ENCODE measurements at regions not wholly inside any gene's neighbourhood (a gene's known extent, or its start where the extent isn't known, plus 50 kb on each side); places are given as distances from the start of the nearest gene placed in this dataset.
"Not testable (repeated sequence)": the region's sequence is repeated elsewhere in the genome, so short reads cannot be mapped to it uniquely, and the experiment has no call there.

- Mint-ChIP-seq H3K36me3 (ENCODE audit: insufficient read depth) (no peaks in the 10 kb centered on the region), H3K4me3 (no peak overlapping the region), H3K27me3 (ENCODE audit: low read depth) (no peaks in the 10 kb centered on the region), H3K9me3 (no peaks in the 10 kb centered on the region), H3K4me1 (ENCODE audit: low read depth) (no peaks in the 10 kb centered on the region)
- ATAC-seq, result no peak
- no peak for DNase-seq
Measured at GRCh38 chr5:157941616-157942015, 82.7 kb upstream of the CLINT1 start.

- H3K27me3 Mint-ChIP-seq (ENCODE audit: low read depth); ATAC-seq; H3K4me1 Mint-ChIP-seq (ENCODE audit: low read depth); H3K36me3 Mint-ChIP-seq (ENCODE audit: insufficient read depth); H3K4me3 Mint-ChIP-seq; DNase-seq: not testable (repeated sequence)
- H3K9me3 Mint-ChIP-seq, result peaks cover 11% of the 10 kb centered on the region
Measured at GRCh38 chr5:157938101-157938500, 79.2 kb upstream of the CLINT1 start.

DNA sequence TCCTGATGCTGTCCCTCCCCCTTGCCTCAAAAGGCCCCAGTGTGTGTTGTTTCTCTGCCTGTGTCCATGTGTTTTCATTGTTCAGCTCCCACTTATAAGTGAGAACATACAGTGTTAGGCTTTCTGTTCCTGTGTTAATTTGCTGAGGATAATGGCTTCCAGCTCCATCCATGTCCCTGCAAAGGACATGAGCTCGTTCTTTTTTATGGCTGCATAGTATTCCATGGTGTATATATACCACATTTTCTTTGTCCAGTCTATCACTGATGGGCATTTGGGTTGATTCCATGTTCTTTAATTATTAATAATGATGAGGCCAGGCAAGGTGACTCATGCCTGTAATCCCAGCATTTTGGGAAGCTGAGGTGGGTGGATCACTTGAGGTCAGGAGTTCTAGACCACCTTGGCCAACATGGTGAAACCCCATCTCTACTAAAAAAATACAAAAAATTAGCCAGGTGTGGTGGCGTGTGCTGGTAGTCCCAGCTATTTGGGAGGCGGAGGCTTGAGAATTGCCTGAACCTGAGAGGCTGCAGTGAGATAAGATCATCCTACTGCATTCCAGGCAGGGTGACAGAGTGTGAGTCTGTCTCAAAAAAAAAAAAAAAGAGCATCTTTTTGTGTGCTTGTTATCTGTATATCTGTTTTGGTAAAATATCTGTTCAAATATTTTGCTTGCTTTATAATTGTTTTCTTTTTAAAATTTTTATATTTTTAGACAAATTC is 78.0 kb upstream of the CLINT1 start:
- H3K4me1 Mint-ChIP-seq (ENCODE audit: low read depth); H3K36me3 Mint-ChIP-seq (ENCODE audit: insufficient read depth); ATAC-seq; H3K27me3 Mint-ChIP-seq (ENCODE audit: low read depth); H3K4me3 Mint-ChIP-seq; DNase-seq: not testable (repeated sequence)
- H3K9me3 Mint-ChIP-seq, result peaks cover 11% of the 10 kb centered on the region

DNA sequence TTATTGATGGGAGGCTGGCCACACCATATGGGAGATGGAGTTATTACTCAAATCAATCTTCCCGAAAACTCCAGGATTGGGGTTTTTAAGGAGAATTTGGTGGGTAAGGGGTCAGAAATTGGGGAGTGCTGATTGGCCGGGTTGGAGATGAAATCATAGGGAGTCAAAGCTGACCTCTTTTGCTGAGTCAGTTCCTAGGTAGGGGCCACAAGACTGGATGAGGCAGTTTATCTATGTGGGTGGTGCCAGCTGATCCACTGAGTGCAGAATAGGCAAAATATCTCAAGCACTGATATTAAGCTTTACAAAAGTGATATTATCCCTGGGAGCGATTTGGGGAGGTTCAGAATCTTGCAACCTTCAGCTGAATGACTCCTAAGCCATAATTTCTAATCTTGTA is 75.7 kb upstream of the CLINT1 start:
- peaks cover 11% of the 10 kb centered on the region for H3K9me3 Mint-ChIP-seq
- H3K36me3 Mint-ChIP-seq (ENCODE audit: insufficient read depth), result no peaks in the 10 kb centered on the region
- H3K27me3 Mint-ChIP-seq (ENCODE audit: low read depth), result no peaks in the 10 kb centered on the region
- ATAC-seq, result no peak
- no peaks in the 10 kb centered on the region for H3K4me1 Mint-ChIP-seq (ENCODE audit: low read depth)
- H3K4me3 Mint-ChIP-seq, result no peak overlapping the region
- DNase-seq, result no peak

GRCh38 chr5:157933005-157933404 is 74.1 kb upstream of the CLINT1 start:
- Mint-ChIP-seq H3K4me1 (ENCODE audit: low read depth) (no peaks in the 10 kb centered on the region), H3K4me3 (no peak overlapping the region), H3K27me3 (ENCODE audit: low read depth) (no peaks in the 10 kb centered on the region), H3K36me3 (ENCODE audit: insufficient read depth) (no peaks in the 10 kb centered on the region), H3K9me3 (peaks cover 11% of the 10 kb centered on the region)
- ATAC-seq, result no peak
- no peak for DNase-seq

DNA sequence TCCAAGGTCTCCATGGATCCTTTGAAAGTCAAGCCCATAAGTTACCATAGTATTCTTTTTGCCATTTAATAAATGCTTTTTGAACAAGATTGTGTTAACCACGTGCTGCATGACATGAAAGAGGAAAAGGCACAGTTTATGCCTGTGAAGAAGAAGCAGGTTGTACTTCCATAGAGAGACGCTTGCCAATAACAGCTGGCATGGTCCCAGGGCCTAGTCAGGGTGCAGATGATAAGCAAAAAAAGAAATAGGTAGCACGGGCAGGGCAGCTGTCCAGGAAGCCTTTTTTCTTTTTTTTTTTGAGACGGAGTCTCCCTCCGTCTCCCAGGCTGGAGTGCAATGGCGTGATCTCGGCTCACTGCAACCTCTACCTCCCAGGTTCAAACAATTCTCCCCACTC is 71.8 kb upstream of the CLINT1 start:
- Mint-ChIP-seq H3K9me3 (peaks cover 11% of the 10 kb centered on the region), H3K36me3 (ENCODE audit: insufficient read depth) (no peaks in the 10 kb centered on the region), H3K27me3 (ENCODE audit: low read depth) (no peaks in the 10 kb centered on the region), H3K4me3 (no peak overlapping the region), H3K4me1 (ENCODE audit: low read depth) (no peaks in the 10 kb centered on the region)
- ATAC-seq (no peak), DNase-seq (no peak)

- no peak for ATAC-seq
- Mint-ChIP-seq H3K27me3 (ENCODE audit: low read depth) (no peaks in the 10 kb centered on the region), H3K9me3 (no peaks in the 10 kb centered on the region), H3K36me3 (ENCODE audit: insufficient read depth) (no peaks in the 10 kb centered on the region), H3K4me1 (ENCODE audit: low read depth) (no peaks in the 10 kb centered on the region), H3K4me3 (no peak overlapping the region)
- no peak for DNase-seq
Measured at GRCh38 chr5:157926977-157927376, 68.0 kb upstream of the CLINT1 start.

DNA sequence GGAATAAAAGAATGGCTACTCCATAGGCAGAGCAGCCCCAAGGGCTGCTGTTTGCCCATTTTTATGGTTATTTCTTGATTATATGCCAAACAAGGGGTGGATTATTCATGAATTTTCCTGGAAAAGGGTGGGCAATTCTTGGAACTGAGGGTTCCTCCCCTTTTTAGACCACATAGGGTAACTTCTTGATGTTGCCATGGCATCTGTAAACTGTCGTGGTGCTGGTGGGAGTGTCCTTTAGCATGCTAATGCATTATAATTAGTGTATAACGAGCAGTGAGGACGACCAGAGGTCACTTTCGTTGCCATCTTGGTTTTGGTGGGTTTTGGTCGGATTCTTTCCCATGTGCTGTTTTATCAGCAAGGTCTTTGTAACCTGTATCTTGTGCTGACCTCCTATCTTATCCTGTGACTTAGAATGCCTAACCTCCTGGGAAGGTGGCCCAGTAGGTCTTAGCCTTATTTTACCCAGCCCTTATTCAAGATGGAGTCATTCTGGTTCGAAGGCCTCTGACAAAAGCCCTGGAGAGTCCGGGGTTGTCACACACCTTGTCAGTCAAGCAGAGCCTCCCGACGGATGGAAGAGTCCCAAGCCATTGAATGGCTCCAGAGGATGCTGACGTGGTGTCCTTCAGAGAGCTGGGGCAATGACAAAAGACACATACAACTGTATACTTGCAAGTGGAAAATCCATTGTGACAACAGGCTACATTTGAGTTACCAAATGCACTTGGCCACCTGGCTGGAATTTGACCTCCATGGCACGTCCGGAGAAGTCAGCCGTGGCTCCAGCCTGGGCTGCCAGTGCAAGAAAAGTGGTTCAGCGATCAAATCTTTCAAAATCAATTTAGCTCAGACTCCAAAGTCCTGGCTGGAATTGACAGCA is 67.1 kb upstream of the CLINT1 start:
- H3K4me3 Mint-ChIP-seq, result no peak overlapping the region
- DNase-seq, result no peak
- no peaks in the 10 kb centered on the region for H3K27me3 Mint-ChIP-seq (ENCODE audit: low read depth)
- no peaks in the 10 kb centered on the region for H3K9me3 Mint-ChIP-seq
- H3K36me3 Mint-ChIP-seq (ENCODE audit: insufficient read depth), result no peaks in the 10 kb centered on the region
- H3K4me1 Mint-ChIP-seq (ENCODE audit: low read depth), result no peaks in the 10 kb centered on the region
- ATAC-seq, result no peak

DNA sequence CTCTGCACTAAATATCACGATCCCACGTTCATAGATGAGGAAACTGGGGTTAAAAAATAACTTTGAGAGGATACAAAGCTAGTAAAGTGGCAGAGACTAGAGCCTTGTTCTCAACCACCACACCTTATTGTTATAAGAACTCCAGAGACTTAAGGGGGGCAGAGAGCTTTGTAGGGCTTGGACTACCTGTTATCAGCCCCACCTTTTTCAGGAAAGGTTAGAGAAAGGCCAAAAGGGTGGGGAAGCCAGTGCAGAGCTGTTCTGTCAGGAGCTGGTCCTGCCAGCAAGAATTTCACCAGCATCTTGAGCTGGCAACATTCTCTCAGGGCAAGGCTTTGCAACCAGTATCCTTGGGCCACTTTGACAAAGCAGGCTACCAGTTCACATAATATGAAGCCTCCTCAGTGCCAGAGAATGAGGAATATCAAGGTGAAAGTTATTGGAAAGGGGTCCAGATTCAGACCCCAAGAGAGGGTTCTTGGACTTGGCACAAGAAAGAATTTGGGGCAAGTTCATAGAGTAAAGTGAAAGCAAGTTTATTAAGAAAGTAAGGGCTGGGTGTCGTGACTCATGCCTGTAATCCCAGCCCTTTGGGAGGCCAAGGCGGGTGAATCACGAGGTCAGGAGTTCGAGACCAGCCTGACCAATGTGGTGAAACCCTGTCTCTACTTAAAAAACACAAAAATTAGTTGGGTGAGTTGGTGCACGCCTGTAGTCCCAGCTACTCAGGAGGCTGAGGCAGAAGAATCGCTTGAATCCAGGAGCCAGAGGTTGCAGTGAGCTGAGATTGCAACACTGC is 66.2 kb upstream of the CLINT1 start:
- DNase-seq, result no peak
- Mint-ChIP-seq H3K4me3 (no peak overlapping the region), H3K36me3 (ENCODE audit: insufficient read depth) (no peaks in the 10 kb centered on the region), H3K4me1 (ENCODE audit: low read depth) (peaks cover 1% of the 10 kb centered on the region), H3K27me3 (ENCODE audit: low read depth) (no peaks in the 10 kb centered on the region), H3K9me3 (no peaks in the 10 kb centered on the region)
- ATAC-seq, result peak in 1 of 2 donors; percentile 10

GRCh38 chr5:157924490-157924889 is 65.5 kb upstream of the CLINT1 start:
- no peak for ATAC-seq
- Mint-ChIP-seq H3K4me3 (no peak overlapping the region), H3K36me3 (ENCODE audit: insufficient read depth) (no peaks in the 10 kb centered on the region)

DNA sequence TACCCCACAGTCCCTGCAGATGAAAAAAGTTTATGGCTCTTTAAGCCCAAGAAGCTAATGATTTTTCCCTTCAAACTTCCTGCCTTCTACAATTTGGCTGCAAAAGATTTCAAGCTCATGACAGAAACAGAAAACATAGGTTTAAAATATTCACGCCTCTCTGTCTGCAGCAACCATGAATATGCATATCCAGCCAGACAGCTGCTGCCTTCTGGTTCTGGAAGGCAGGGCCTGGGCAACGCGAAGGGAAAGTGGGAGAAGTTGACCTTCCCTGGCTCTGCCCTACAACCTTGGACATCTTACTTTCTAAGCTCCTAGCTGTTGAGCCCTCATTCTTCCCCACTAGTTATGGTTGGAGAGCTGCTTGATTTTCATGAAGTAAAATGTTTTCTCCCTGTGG is 64.8 kb upstream of the CLINT1 start:
- Mint-ChIP-seq H3K4me1 (ENCODE audit: low read depth) (peaks cover 14% of the 10 kb centered on the region), H3K4me3 (no peak overlapping the region), H3K27me3 (ENCODE audit: low read depth) (no peaks in the 10 kb centered on the region), H3K9me3 (no peaks in the 10 kb centered on the region), H3K36me3 (ENCODE audit: insufficient read depth) (no peaks in the 10 kb centered on the region)
- ATAC-seq (no peak), DNase-seq (no peak)

More at GRCh38 chr5:157924490-157924889, 65.5 kb upstream of the CLINT1 start:
- Mint-ChIP-seq H3K27me3 (ENCODE audit: low read depth) (no peaks in the 10 kb centered on the region), H3K9me3 (no peaks in the 10 kb centered on the region), H3K4me1 (ENCODE audit: low read depth) (peaks cover 7% of the 10 kb centered on the region)
- no peak for DNase-seq

- H3K4me3 Mint-ChIP-seq, result no peak overlapping the region
- H3K36me3 Mint-ChIP-seq (ENCODE audit: insufficient read depth), result no peaks in the 10 kb centered on the region
- no peaks in the 10 kb centered on the region for H3K9me3 Mint-ChIP-seq
- H3K4me1 Mint-ChIP-seq (ENCODE audit: low read depth), result peaks cover 26% of the 10 kb centered on the region
- DNase-seq, result no peak
- H3K27me3 Mint-ChIP-seq (ENCODE audit: low read depth), result no peaks in the 10 kb centered on the region
- no peak for ATAC-seq
Measured at GRCh38 chr5:157922026-157922425, 63.1 kb upstream of the CLINT1 start.

DNA sequence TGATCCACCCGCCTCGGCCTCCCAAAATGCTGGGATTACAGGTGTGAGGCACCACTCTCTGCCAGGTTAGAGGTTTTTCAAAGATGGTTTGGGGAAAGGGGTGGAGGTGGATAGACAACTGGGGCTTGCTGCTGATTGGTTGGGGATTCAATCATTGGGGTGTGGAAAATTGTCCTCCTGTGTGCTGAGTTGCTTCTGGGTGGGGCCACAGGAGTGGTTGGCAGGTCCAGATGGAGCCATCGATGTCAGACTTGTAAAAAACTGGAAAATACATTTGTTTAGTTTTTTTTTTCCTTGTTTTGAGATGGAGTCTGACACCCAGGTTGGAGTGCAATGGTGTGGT is 61.9 kb upstream of the CLINT1 start:
- H3K9me3 Mint-ChIP-seq, result no peaks in the 10 kb centered on the region
- H3K4me3 Mint-ChIP-seq, result no peak overlapping the region
- no peaks in the 10 kb centered on the region for H3K36me3 Mint-ChIP-seq (ENCODE audit: insufficient read depth)
- DNase-seq, result no peak
- no peaks in the 10 kb centered on the region for H3K27me3 Mint-ChIP-seq (ENCODE audit: low read depth)
- H3K4me1 Mint-ChIP-seq (ENCODE audit: low read depth), result peaks cover 26% of the 10 kb centered on the region
- no peak for ATAC-seq
